Mucosa of descending colon (tissue), 3 donors: ENCODE measurements at regions not wholly inside any gene's neighbourhood (a gene's known extent, or its start where the extent isn't known, plus 50 kb on each side); places are given as distances from the start of the nearest gene placed in this dataset.

Source experiments
- ATAC-seq: fragments of 200-7000 bp; cut with Tn5 transposase; one replicate; pipeline ENCODE4 v1.9.1; 2020; ENCODE audit warnings: mild to moderate bottlenecking, moderate library complexity
- DNase-seq, 3 donors: peaks; one replicate each; pipeline ENCODE4 v3.0.0-alpha.2; 2020
- H3K36me3 ChIP-seq: fragments of 200-600 bp; one replicate; pipeline ENCODE4 v1.8.0; 2021; ENCODE audit warnings: low read depth, mild to moderate bottlenecking
- H3K4me1 ChIP-seq: fragments of 200-600 bp; one replicate; pipeline ENCODE4 v1.8.0; 2021; ENCODE audit warnings: low read depth, mild to moderate bottlenecking
- H3K4me3 ChIP-seq: fragments of 200-600 bp; one replicate; pipeline ENCODE4 v1.8.0; 2021; ENCODE audit warnings: mild to moderate bottlenecking
- H3K9me3 ChIP-seq: fragments of 200-600 bp; one replicate; pipeline ENCODE4 v1.8.0; 2021; ENCODE audit warnings: mild to moderate bottlenecking
- CTCF ChIP-seq: fragments of 200-600 bp; IDR thresholded peaks from one replicate; pipeline ENCODE4 v1.8.0; 2022; ENCODE audit warnings: antibody characterized with exemption, mild to moderate bottlenecking
- intact Hi-C, 2 donors: fragments of 100-400 bp; cut with DNase I in 1 of 2; cut with micrococcal nuclease in 1 of 2; formaldehyde crosslinking; loops; one replicate each; pipeline versions ENCODE4 v1.11.0 to v1.11.1; 2022; cut with DNase I, micrococcal nuclease
- donor health status: DM: no; HTN: no; CAD: no; lungs with moderate emphysema.
- donor health status: DM: no; HTN: no; CAD: no.
- donor health status: DM: no; HTN: yes; CAD: no.

GRCh38 chr5:117084067-117084466, 509.4 kb upstream of the SEMA6A start:
- no peaks in the 10 kb centered on the region for H3K36me3 ChIP-seq
- H3K4me3 ChIP-seq, result no peak overlapping the region
- no peaks in the 10 kb centered on the region for H3K9me3 ChIP-seq
- DNase-seq (no peak), ATAC-seq (no peak)
- TF ChIP-seq CTCF, result no peak
- intact Hi-C loops, result no loop called here
- no peaks in the 10 kb centered on the region for H3K4me1 ChIP-seq

- DNase-seq (no peak), ATAC-seq (no peak)
- TF ChIP-seq CTCF, result no peak
- intact Hi-C loops, result no loop called here
- no peak overlapping the region for H3K4me3 ChIP-seq
- H3K4me1 ChIP-seq, result no peaks in the 10 kb centered on the region
- no peaks in the 10 kb centered on the region for H3K36me3 ChIP-seq
- no peaks in the 10 kb centered on the region for H3K9me3 ChIP-seq
Measured at GRCh38 chr5:117082977-117083376, 508.4 kb upstream of the SEMA6A start.

GRCh38 chr5:117077142-117077541, 502.5 kb upstream of the SEMA6A start:
- DNase-seq (no peak), ATAC-seq (no peak)
- Histone ChIP-seq H3K4me3 (no peak overlapping the region), H3K9me3 (no peaks in the 10 kb centered on the region), H3K4me1 (no peaks in the 10 kb centered on the region), H3K36me3 (no peaks in the 10 kb centered on the region)
- TF ChIP-seq CTCF, result no peak
- intact Hi-C loops, result no loop called here

- TF ChIP-seq CTCF, result no peak
- Histone ChIP-seq H3K4me1 (no peaks in the 10 kb centered on the region), H3K36me3 (no peaks in the 10 kb centered on the region), H3K4me3 (no peak overlapping the region), H3K9me3 (no peaks in the 10 kb centered on the region)
- intact Hi-C loops, result no loop called here
- ATAC-seq (no peak), DNase-seq (no peak)
Measured at GRCh38 chr5:117072439-117072838, 497.8 kb upstream of the SEMA6A start.

GRCh38 chr5:117065800-117066199, 491.2 kb upstream of the SEMA6A start:
- no peak for TF ChIP-seq CTCF
- no peaks in the 10 kb centered on the region for H3K9me3 ChIP-seq
- no peaks in the 10 kb centered on the region for H3K4me1 ChIP-seq
- DNase-seq (no peak), ATAC-seq (no peak)
- H3K36me3 ChIP-seq, result no peaks in the 10 kb centered on the region
- intact Hi-C loops, result no loop called here
- H3K4me3 ChIP-seq, result no peak overlapping the region

GRCh38 chr5:117065161-117065560, 490.5 kb upstream of the SEMA6A start:
- H3K9me3 ChIP-seq, result no peaks in the 10 kb centered on the region
- no peaks in the 10 kb centered on the region for H3K4me1 ChIP-seq
- ATAC-seq, result no peak
- H3K36me3 ChIP-seq, result no peaks in the 10 kb centered on the region
- H3K4me3 ChIP-seq, result no peak overlapping the region
- intact Hi-C loops, result no loop called here
- no peak for TF ChIP-seq CTCF
- no peak for DNase-seq
